Panc1 (cell line): ENCODE measurements at regions not wholly inside any gene's neighbourhood (a gene's known extent, or its start where the extent isn't known, plus 50 kb on each side); places are given as distances from the start of the nearest gene placed in this dataset.
"Not testable (repeated sequence)": the region's sequence is repeated elsewhere in the genome, so short reads cannot be mapped to it uniquely, and the experiment has no call there.

Experiments
- ATAC-seq: fragments of 200-7000 bp; cut with Tn5 transposase; 2 replicates; pipeline ENCODE4 v1.9.1; 2020; ENCODE audit warnings: mild to moderate bottlenecking, moderate library complexity
- BruUV-seq: library from RNA; stranded (reverse); fragments of 400-500 nt; replicated peaks from 2 replicates; lab custom pipeline; 2021; lab: Mats Ljungman, UMichigan
- CTCF ChIA-PET: fragments of 300-600 bp; sonication (Branson Sonifier 250); formaldehyde crosslinking; loops from one replicate; lab custom pipeline; 2022; ENCODE audit warnings: antibody characterized with exemption; lab: Charles Lee
- POLR2A ChIA-PET: fragments of 300-600 bp; sonication (Branson Sonifier 250); formaldehyde crosslinking; loops from one replicate; lab custom pipeline; 2022; ENCODE audit warnings: antibody characterized with exemption; lab: Charles Lee
- DNase-seq: peaks from one replicate; pipeline ENCODE4 v3.0.0-alpha.2; 2010; ENCODE audit warnings: low read depth, low spot score
- H3K27ac ChIP-seq: 2 replicates; pipeline ENCODE4 v1.5.1; 2011; ENCODE audit warnings: mild to moderate bottlenecking, low read length, inconsistent platforms
- H3K27me3 ChIP-seq: fragments of 200-500 bp; sonication (Bioruptor generic); 2 replicates; pipeline ENCODE4 v1.6.0; 2014; ENCODE audit warnings: low read length, inconsistent platforms; ENCODE audit not compliant: control insufficient read depth, insufficient read depth
- H3K36me3 ChIP-seq: fragments of 200-500 bp; sonication (Bioruptor generic); 2 replicates; pipeline ENCODE4 v1.5.1; 2014; ENCODE audit warnings: inconsistent platforms, mild to moderate bottlenecking, low read length, moderate library complexity; ENCODE audit not compliant: control insufficient read depth, insufficient read depth
- H3K4me1 ChIP-seq: 2 replicates; pipeline ENCODE4 v1.5.1; 2011; ENCODE audit warnings: inconsistent platforms, mild to moderate bottlenecking, low read length, moderate library complexity; ENCODE audit not compliant: control insufficient read depth, insufficient read depth
- H3K4me3 ChIP-seq, 2 experiments: 2 replicates each; pipeline ENCODE4 v1.5.1; 2011 to 2012; ENCODE audit warnings: low read depth in 2 of 2, low read length in 2 of 2, mild to moderate bottlenecking in 2 of 2, inconsistent platforms in 1 of 2, moderate library complexity in 1 of 2
- H3K9me3 ChIP-seq: fragments of 200-500 bp; sonication (Bioruptor generic); 2 replicates; pipeline ENCODE4 v1.5.1; 2014; ENCODE audit warnings: low read depth, mild to moderate bottlenecking, inconsistent platforms, low read length, moderate library complexity; ENCODE audit not compliant: control insufficient read depth, insufficient read depth
- CTCF ChIP-seq: fragments of 450-650 bp; IDR thresholded peaks from 2 replicates; pipeline ENCODE4 v1.5.1; 2017; ENCODE audit warnings: mild to moderate bottlenecking
- POLR2AphosphoS5 ChIP-seq: IDR thresholded peaks from 2 replicates; pipeline ENCODE4 v1.6.1; 2012; ENCODE audit warnings: mild to moderate bottlenecking, low read depth, low read length, moderate library complexity
- REST ChIP-seq, 2 experiments: IDR thresholded peaks; 2 replicates each; pipeline ENCODE4 v1.6.1; 2011 to 2012; ENCODE audit warnings: low read depth in 2 of 2, control low read depth in 1 of 2, low read length in 1 of 2, mild to moderate bottlenecking in 1 of 2, moderate library complexity in 1 of 2; ENCODE audit not compliant: insufficient read depth in 1 of 2
- SIN3A ChIP-seq: IDR thresholded peaks from 2 replicates; pipeline ENCODE4 v1.6.1; 2012; ENCODE audit warnings: low read depth, mild to moderate bottlenecking, low read length, moderate library complexity, borderline replicate concordance; ENCODE audit not compliant: insufficient read depth
- TCF7L2 ChIP-seq: IDR thresholded peaks from 2 replicates; pipeline ENCODE4 v1.6.1; 2011; ENCODE audit warnings: mild to moderate bottlenecking, low read depth, low read length, inconsistent platforms
- in situ Hi-C: cut with HindIII; loops from 2 replicates; pipeline ENCODE4 v1.10.0; 2016; ENCODE audit warnings: low sequenced_read_pairs, low pct_unique_long_range_greater_than_20kb
- intact Hi-C: fragments of 100-400 bp; cut with micrococcal nuclease; formaldehyde crosslinking; loops from one replicate; pipeline ENCODE4 v1.10.0; 2022; ENCODE audit not compliant: unreplicated experiment

- intact Hi-C loops (no loop called here), in situ Hi-C loops (no loop called here)
- DNase-seq (no peak), ATAC-seq (no peak)
- Histone ChIP-seq H3K9me3 (no peaks in the 10 kb centered on the region), H3K27ac (no peak overlapping the region), H3K36me3 (no peaks in the 10 kb centered on the region), H3K4me1 (no peaks in the 10 kb centered on the region), H3K27me3 (no peaks in the 10 kb centered on the region), H3K4me3 (no peak overlapping the region)
- POLR2A ChIA-PET = no interaction called here
- CTCF ChIA-PET = no interaction called here
- no TSS peak for BruUV-seq
- no peak for TF ChIP-seq CTCF
- TF ChIP-seq POLR2AphosphoS5 = no peak
- no peak for TF ChIP-seq REST (IDR thresholded peaks at IDR 0.05; ENCODE audit: insufficient read depth in 1 of 2, low read depth in 2 of 2, low read length in 1 of 2)
- no peak for TF ChIP-seq SIN3A
Measured at GRCh38 chr9:18061856-18062255, 412.1 kb upstream of the ADAMTSL1 start.

GRCh38 chr9:18063856-18064390 is 410.0 kb upstream of the ADAMTSL1 start:
- ChIA-PET CTCF (no interaction called here), POLR2A (no interaction called here)
- Histone ChIP-seq H3K36me3 (no peaks in the 10 kb centered on the region), H3K27ac (no peak overlapping the region), H3K27me3 (no peaks in the 10 kb centered on the region), H3K4me3 (no peak overlapping the region), H3K4me1 (no peaks in the 10 kb centered on the region), H3K9me3 (no peaks in the 10 kb centered on the region)
- no peak for TF ChIP-seq TCF7L2
- TF ChIP-seq POLR2AphosphoS5 = no peak
- no peak for ATAC-seq
- in situ Hi-C loops (no loop called here), intact Hi-C loops (no loop called here)
- BruUV-seq = no TSS peak
- DNase-seq = no peak

GRCh38 chr9:18066608-18067007 is 407.3 kb upstream of the ADAMTSL1 start:
- CTCF ChIA-PET, H3K36me3 ChIP-seq, H3K27me3 ChIP-seq, DNase-seq, intact Hi-C loops, H3K4me3 ChIP-seq, H3K9me3 ChIP-seq, H3K27ac ChIP-seq, ATAC-seq, in situ Hi-C loops, POLR2A ChIA-PET, BruUV-seq, H3K4me1 ChIP-seq: not testable (repeated sequence)
